NT2/D1 (cell line): ENCODE measurements at regions not wholly inside any gene's neighbourhood (a gene's known extent, or its start where the extent isn't known, plus 50 kb on each side); places are given as distances from the start of the nearest gene placed in this dataset.
"Not testable (repeated sequence)": the region's sequence is repeated elsewhere in the genome, so short reads cannot be mapped to it uniquely, and the experiment has no call there.

Source experiments
- DNase-seq: peaks from one replicate; pipeline ENCODE4 v3.0.0-alpha.2; 2011; ENCODE audit warnings: low read depth, low spot score
- H3K27me3 ChIP-seq: 2 replicates; pipeline ENCODE4 v1.6.0; 2011; ENCODE audit warnings: mild to moderate bottlenecking; ENCODE audit not compliant: insufficient read length, insufficient read depth
- H3K36me3 ChIP-seq: 2 replicates; pipeline ENCODE4 v1.6.1; 2011; ENCODE audit warnings: mild to moderate bottlenecking, low read length, mixed read lengths; ENCODE audit not compliant: insufficient read depth, insufficient read length
- H3K4me1 ChIP-seq: 2 replicates; pipeline ENCODE4 v1.5.1; 2011; ENCODE audit not compliant: insufficient read depth, insufficient read length
- H3K4me3 ChIP-seq: 2 replicates; pipeline ENCODE4 v1.5.1; 2011; ENCODE audit warnings: low read depth; ENCODE audit not compliant: insufficient read length
- H3K9ac ChIP-seq: 2 replicates; pipeline ENCODE4 v1.6.0; 2011; ENCODE audit warnings: low read depth; ENCODE audit not compliant: insufficient read length
- H3K9me3 ChIP-seq: 2 replicates; pipeline ENCODE4 v1.5.1; 2011; ENCODE audit warnings: mild to moderate bottlenecking, low read length; ENCODE audit not compliant: insufficient read depth
- SUZ12 ChIP-seq: IDR thresholded peaks from 2 replicates; pipeline ENCODE4 v1.6.1; 2011; ENCODE audit not compliant: insufficient read length, insufficient read depth; ENCODE audit errors: extremely low read depth
- YY1 ChIP-seq: IDR thresholded peaks from 2 replicates; pipeline ENCODE4 v1.6.1; 2011; ENCODE audit not compliant: insufficient read length, insufficient read depth
- ZNF274 ChIP-seq: IDR thresholded peaks from 2 replicates; pipeline ENCODE4 v1.6.1; 2011; ENCODE audit warnings: mild to moderate bottlenecking, low read depth, low read length

- Histone ChIP-seq H3K27me3 (no peaks in the 10 kb centered on the region), H3K4me1 (no peaks in the 10 kb centered on the region)
- no peak for TF ChIP-seq ZNF274
- TF ChIP-seq SUZ12 = no peak
- TF ChIP-seq YY1 = no peak
Measured at GRCh38 chr6:27140999-27141528, 106.4 kb upstream of the PRSS16 start.

GRCh38 chr6:27141529-27142015 lies 105.9 kb upstream of the PRSS16 start:
- no peaks in the 10 kb centered on the region for H3K27me3 ChIP-seq
- peak overlapping the region; percentile 57 for H3K9ac ChIP-seq
- TF ChIP-seq ZNF274 (no peak), SUZ12 (no peak), YY1 (no peak)
- H3K4me3 ChIP-seq = peak overlapping the region; percentile 47
- no peaks in the 10 kb centered on the region for H3K4me1 ChIP-seq
- no peak for DNase-seq
- H3K9me3 ChIP-seq = no peaks in the 10 kb centered on the region
- H3K36me3 ChIP-seq = peaks cover 14% of the 10 kb centered on the region

More at GRCh38 chr6:27140999-27141528, 106.4 kb upstream of the PRSS16 start:
- H3K9me3 ChIP-seq = no peaks in the 10 kb centered on the region
- H3K36me3 ChIP-seq = peaks cover 14% of the 10 kb centered on the region
- no peak for DNase-seq
- peak overlapping the region; percentile 47 for H3K4me3 ChIP-seq
- peak overlapping the region; percentile 57 for H3K9ac ChIP-seq

- H3K36me3 ChIP-seq = peaks cover 14% of the 10 kb centered on the region
- H3K9me3 ChIP-seq, H3K9ac ChIP-seq, H3K4me1 ChIP-seq, DNase-seq, H3K4me3 ChIP-seq, H3K27me3 ChIP-seq: not testable (repeated sequence)
Measured at GRCh38 chr6:27143020-27143388, 104.5 kb upstream of the PRSS16 start.

- H3K4me1 ChIP-seq = no peaks in the 10 kb centered on the region
- no peaks in the 10 kb centered on the region for H3K27me3 ChIP-seq
- no peak for TF ChIP-seq SUZ12
- TF ChIP-seq ZNF274 = no peak
- no peak for TF ChIP-seq YY1
- H3K9ac ChIP-seq = no peak overlapping the region
- no peaks in the 10 kb centered on the region for H3K9me3 ChIP-seq
- no peak overlapping the region for H3K4me3 ChIP-seq
- no peak for DNase-seq
- peaks cover 14% of the 10 kb centered on the region for H3K36me3 ChIP-seq
Measured at GRCh38 chr6:27143474-27144026, 104.0 kb upstream of the PRSS16 start.

GRCh38 chr6:27144740-27145079 lies 102.8 kb upstream of the PRSS16 start:
- H3K4me3 ChIP-seq = peak overlapping the region; percentile 75
- H3K9ac ChIP-seq = peak overlapping the region; percentile 91
- no peak for DNase-seq

GRCh38 chr6:27145731-27146455 lies 101.6 kb upstream of the PRSS16 start:
- H3K4me3 ChIP-seq = peak overlapping the region; percentile 75
- TF ChIP-seq SUZ12 (no peak), ZNF274 (no peak), YY1 (no peak)
- H3K4me1 ChIP-seq = no peaks in the 10 kb centered on the region
- H3K9me3 ChIP-seq = no peaks in the 10 kb centered on the region
- DNase-seq = no peak
- peaks cover 14% of the 10 kb centered on the region for H3K36me3 ChIP-seq
- no peaks in the 10 kb centered on the region for H3K27me3 ChIP-seq
- H3K9ac ChIP-seq = peak overlapping the region; percentile 91

More at GRCh38 chr6:27144740-27145079, 102.8 kb upstream of the PRSS16 start:
- TF ChIP-seq YY1 = no peak
- no peak for TF ChIP-seq ZNF274
- H3K27me3 ChIP-seq = no peaks in the 10 kb centered on the region
- H3K4me1 ChIP-seq = no peaks in the 10 kb centered on the region
- H3K9me3 ChIP-seq = no peaks in the 10 kb centered on the region
- H3K36me3 ChIP-seq = peaks cover 14% of the 10 kb centered on the region

- not testable (repeated sequence) for H3K27me3 ChIP-seq, DNase-seq, H3K9me3 ChIP-seq, H3K4me1 ChIP-seq
- peak overlapping the region; percentile 91 for H3K9ac ChIP-seq
- peak overlapping the region; percentile 75 for H3K4me3 ChIP-seq
- H3K36me3 ChIP-seq = peaks cover 14% of the 10 kb centered on the region
Measured at GRCh38 chr6:27146456-27146705, 101.1 kb upstream of the PRSS16 start.

- H3K9me3 ChIP-seq = no peaks in the 10 kb centered on the region
- peak; percentile 89 for DNase-seq
- no peaks in the 10 kb centered on the region for H3K4me1 ChIP-seq
- H3K36me3 ChIP-seq = peaks cover 14% of the 10 kb centered on the region
- H3K4me3 ChIP-seq = peak overlapping the region; percentile 75
- peak overlapping the region; percentile 91 for H3K9ac ChIP-seq
- no peaks in the 10 kb centered on the region for H3K27me3 ChIP-seq
- no peak for TF ChIP-seq ZNF274
- no peak for TF ChIP-seq SUZ12
- no peak for TF ChIP-seq YY1
Measured at GRCh38 chr6:27146706-27147505, 100.6 kb upstream of the PRSS16 start.
